ENCODE measurements at regions not wholly inside any gene's neighbourhood (a gene's known extent, or its start where the extent isn't known, plus 50 kb on each side); places are given as distances from the start of the nearest gene placed in this dataset.

DNA sequence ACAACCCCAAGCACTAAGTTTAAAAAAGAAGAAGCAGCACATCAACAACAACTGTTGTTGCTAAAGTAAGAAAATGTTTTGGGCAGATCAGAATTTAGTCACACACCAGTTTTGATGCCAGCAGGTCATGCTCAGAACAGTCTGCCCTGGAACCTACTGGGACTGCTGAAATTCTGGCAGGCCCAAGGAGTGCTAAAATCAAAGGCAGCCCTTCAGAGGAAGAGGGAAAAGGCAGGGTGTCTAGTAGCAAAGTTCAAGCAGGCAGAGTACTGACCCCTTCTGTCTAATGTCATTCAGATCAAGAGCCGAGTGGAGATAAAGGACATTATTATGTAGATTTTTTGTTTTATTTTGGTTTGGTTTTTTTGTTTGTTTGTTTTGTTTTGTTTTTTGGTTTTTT is 96.6 kb upstream of the LOC128125822 start:
- H3K4me2 ChIP-seq (ENCODE audit: low read length) = no peak overlapping the region
- H3K9ac ChIP-seq (ENCODE audit: low read length) = no peak overlapping the region
- no peaks in the 10 kb centered on the region for H3K27me3 ChIP-seq (ENCODE audit: insufficient read depth, low read length)
- no peak overlapping the region for H3K14ac ChIP-seq (ENCODE audit: low read length)
- H4K12ac ChIP-seq (ENCODE audit: low read depth, low read length) = no peak overlapping the region
- H3K4me1 ChIP-seq (ENCODE audit: control insufficient read depth in 1 of 2, insufficient read depth in 2 of 2, low read length in 2 of 2) = no peaks in the 10 kb centered on the region
- no peaks in the 10 kb centered on the region for H3K36me3 ChIP-seq (ENCODE audit: control insufficient read depth in 1 of 2, insufficient read depth in 2 of 2, low read length in 2 of 2)
- H2BK12ac ChIP-seq (ENCODE audit: low read length) = no peak overlapping the region
- no peak overlapping the region for H4K91ac ChIP-seq (ENCODE audit: low read depth, low read length)
- no peak overlapping the region for H3K4me3 ChIP-seq (ENCODE audit: low read depth, low read length)
- H3K4ac ChIP-seq (ENCODE audit: low read depth, low read length) = no peak overlapping the region
- H2BK120ac ChIP-seq (ENCODE audit: insufficient read depth, low read length, poor library complexity) = no peak overlapping the region
- no peaks in the 10 kb centered on the region for H3K9me3 ChIP-seq (ENCODE audit: insufficient read depth, low read depth, low read length)
- WGBS (ENCODE audit: extremely low coverage, insufficient coverage, insufficient read length) = no CpG with 5 or more reads among the region's 1 CpG
- no peak overlapping the region for H3K27ac ChIP-seq (ENCODE audit: low read depth, low read length)
- no peaks in the 10 kb centered on the region for H3K79me2 ChIP-seq (ENCODE audit: control insufficient read depth, insufficient read depth, low read length, poor library complexity)
- H3K23ac ChIP-seq (ENCODE audit: low read length) = no peak overlapping the region
- no peak overlapping the region for H2AFZ ChIP-seq (ENCODE audit: insufficient read depth, low read length, poor library complexity)
- no peak for DNase-seq
- no peak overlapping the region for H3K18ac ChIP-seq (ENCODE audit: low read length)
- H2AK5ac ChIP-seq (ENCODE audit: low read length) = no peak overlapping the region
- no peak overlapping the region for H2BK5ac ChIP-seq (ENCODE audit: low read depth, low read length, poor library complexity)
- no peaks in the 10 kb centered on the region for H3K79me1 ChIP-seq (ENCODE audit: low read length)
- H4K8ac ChIP-seq (ENCODE audit: low read depth, low read length) = no peak overlapping the region

DNA sequence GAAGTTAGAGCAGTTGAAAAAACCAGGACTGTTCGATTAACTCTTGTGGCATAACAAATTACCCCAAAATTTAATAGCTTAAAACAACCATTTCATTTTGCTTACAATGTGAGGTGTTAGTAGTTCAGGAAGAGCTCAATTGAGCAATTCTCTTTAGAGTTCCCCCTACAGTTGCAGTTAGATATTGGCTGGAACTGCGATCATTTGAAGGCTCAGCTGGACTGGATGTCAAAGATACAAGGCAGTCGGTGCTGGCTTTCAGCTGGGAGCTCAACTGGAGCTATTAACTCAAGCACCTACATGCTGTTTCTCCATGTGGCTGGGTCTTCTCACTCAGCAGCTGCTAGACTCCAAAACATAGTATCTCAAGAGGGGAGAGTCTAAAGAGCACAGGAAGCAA is 96.0 kb upstream of the LOC128125822 start:
- Histone ChIP-seq H3K79me1 (ENCODE audit: low read length) (no peaks in the 10 kb centered on the region), H2BK12ac (ENCODE audit: low read length) (no peak overlapping the region), H3K4me1 (ENCODE audit: control insufficient read depth in 1 of 2, insufficient read depth in 2 of 2, low read length in 2 of 2) (no peaks in the 10 kb centered on the region), H3K14ac (ENCODE audit: low read length) (no peak overlapping the region), H3K18ac (ENCODE audit: low read length) (no peak overlapping the region), H3K23ac (ENCODE audit: low read length) (no peak overlapping the region), H3K4me3 (ENCODE audit: low read depth, low read length) (no peak overlapping the region), H3K9me3 (ENCODE audit: insufficient read depth, low read depth, low read length) (no peaks in the 10 kb centered on the region), H2BK120ac (ENCODE audit: insufficient read depth, low read length, poor library complexity) (no peak overlapping the region), H3K27me3 (ENCODE audit: insufficient read depth, low read length) (no peaks in the 10 kb centered on the region), H4K8ac (ENCODE audit: low read depth, low read length) (no peak overlapping the region), H3K9ac (ENCODE audit: low read length) (no peak overlapping the region), H3K4ac (ENCODE audit: low read depth, low read length) (no peak overlapping the region), H4K12ac (ENCODE audit: low read depth, low read length) (no peak overlapping the region), H2BK5ac (ENCODE audit: low read depth, low read length, poor library complexity) (no peak overlapping the region), H3K79me2 (ENCODE audit: control insufficient read depth, insufficient read depth, low read length, poor library complexity) (no peaks in the 10 kb centered on the region), H3K36me3 (ENCODE audit: control insufficient read depth in 1 of 2, insufficient read depth in 2 of 2, low read length in 2 of 2) (no peaks in the 10 kb centered on the region), H4K91ac (ENCODE audit: low read depth, low read length) (no peak overlapping the region), H2AFZ (ENCODE audit: insufficient read depth, low read length, poor library complexity) (no peak overlapping the region), H3K27ac (ENCODE audit: low read depth, low read length) (no peak overlapping the region), H2AK5ac (ENCODE audit: low read length) (no peak overlapping the region), H3K4me2 (ENCODE audit: low read length) (no peak overlapping the region)
- no CpG with 5 or more reads among the region's 3 CpGs for WGBS (ENCODE audit: extremely low coverage, insufficient coverage, insufficient read length)
- no peak for DNase-seq

DNA sequence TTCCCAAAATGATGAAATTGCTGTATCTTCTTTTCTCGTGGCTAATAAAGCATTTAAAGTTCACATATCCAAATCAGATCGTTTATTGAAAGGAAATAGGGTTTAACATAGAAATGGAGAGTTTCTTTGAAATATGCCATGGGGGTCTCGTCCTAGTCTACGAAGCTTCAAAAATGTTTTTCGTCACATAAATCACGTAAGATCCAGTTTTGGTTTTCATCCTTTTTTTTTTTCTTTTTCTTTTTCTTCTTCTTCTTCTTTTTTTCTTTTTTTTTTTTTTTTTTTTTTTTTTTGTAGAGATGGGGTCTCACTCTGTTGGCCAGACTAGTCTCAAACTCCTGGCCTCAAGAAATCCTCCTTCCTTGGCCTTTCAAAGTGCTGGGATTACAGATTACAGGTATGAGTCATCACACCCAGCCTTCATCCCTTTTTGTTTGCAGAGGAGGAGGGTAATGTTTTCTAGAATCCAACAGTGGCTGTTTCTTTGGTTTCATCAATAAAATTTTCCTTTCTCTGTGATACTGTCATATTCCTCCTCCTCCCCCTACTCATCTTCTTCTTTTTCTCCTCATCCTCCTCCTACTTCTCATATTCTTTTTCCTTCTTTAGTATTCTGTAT is 94.7 kb upstream of the LOC128125822 start:
- DNase-seq = no peak

DNA sequence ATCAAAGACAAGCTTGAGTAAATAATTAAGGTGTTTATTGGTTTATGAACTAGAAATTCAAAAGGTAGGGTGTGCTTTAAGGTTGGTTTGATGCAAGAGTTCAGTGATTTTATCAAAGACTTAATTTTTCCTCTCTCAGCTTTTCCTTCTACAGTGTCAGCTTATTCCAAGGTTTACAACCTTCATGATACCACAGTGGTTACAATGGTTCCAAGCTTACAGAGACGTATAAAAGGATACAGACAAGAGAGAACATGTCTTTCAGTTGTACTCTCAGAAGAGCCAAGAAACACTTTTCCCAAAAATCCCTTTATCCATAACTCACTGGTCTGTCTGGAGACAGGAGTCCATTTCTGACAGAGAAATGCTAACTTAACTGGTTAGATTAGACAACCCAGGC is 93.5 kb upstream of the LOC128125822 start:
- H3K4me3 ChIP-seq (ENCODE audit: low read depth, low read length) = no peak overlapping the region
- H3K27ac ChIP-seq (ENCODE audit: low read depth, low read length) = no peak overlapping the region

More for the DNA sequence above, 94.7 kb upstream of the LOC128125822 start:
- H4K91ac ChIP-seq (ENCODE audit: low read depth, low read length) = no peak overlapping the region
- no peak overlapping the region for H3K4me3 ChIP-seq (ENCODE audit: low read depth, low read length)
- H3K79me1 ChIP-seq (ENCODE audit: low read length) = no peaks in the 10 kb centered on the region
- H3K79me2 ChIP-seq (ENCODE audit: control insufficient read depth, insufficient read depth, low read length, poor library complexity) = no peaks in the 10 kb centered on the region
- H2AFZ ChIP-seq (ENCODE audit: insufficient read depth, low read length, poor library complexity) = no peak overlapping the region
- H3K9me3 ChIP-seq (ENCODE audit: insufficient read depth, low read depth, low read length) = no peaks in the 10 kb centered on the region
- H3K9ac ChIP-seq (ENCODE audit: low read length) = no peak overlapping the region
- H4K12ac ChIP-seq (ENCODE audit: low read depth, low read length) = no peak overlapping the region
- no peaks in the 10 kb centered on the region for H3K4me1 ChIP-seq (ENCODE audit: control insufficient read depth in 1 of 2, insufficient read depth in 2 of 2, low read length in 2 of 2)
- no peak overlapping the region for H2BK5ac ChIP-seq (ENCODE audit: low read depth, low read length, poor library complexity)
- H2BK120ac ChIP-seq (ENCODE audit: insufficient read depth, low read length, poor library complexity) = no peak overlapping the region
- H2AK5ac ChIP-seq (ENCODE audit: low read length) = no peak overlapping the region
- no peak overlapping the region for H3K4ac ChIP-seq (ENCODE audit: low read depth, low read length)
- H2BK12ac ChIP-seq (ENCODE audit: low read length) = no peak overlapping the region
- no CpG with 5 or more reads among the region's 6 CpGs for whole genome bisulfite sequencing (ENCODE audit: extremely low coverage, insufficient coverage, insufficient read length)
- no peaks in the 10 kb centered on the region for H3K36me3 ChIP-seq (ENCODE audit: control insufficient read depth in 1 of 2, insufficient read depth in 2 of 2, low read length in 2 of 2)
- no peak overlapping the region for H3K27ac ChIP-seq (ENCODE audit: low read depth, low read length)
- no peak overlapping the region for H3K14ac ChIP-seq (ENCODE audit: low read length)
- H3K18ac ChIP-seq (ENCODE audit: low read length) = no peak overlapping the region
- H3K4me2 ChIP-seq (ENCODE audit: low read length) = no peak overlapping the region
- no peak overlapping the region for H4K8ac ChIP-seq (ENCODE audit: low read depth, low read length)
- H3K23ac ChIP-seq (ENCODE audit: low read length) = no peak overlapping the region
- H3K27me3 ChIP-seq (ENCODE audit: insufficient read depth, low read length) = no peaks in the 10 kb centered on the region

More for the DNA sequence above, 93.5 kb upstream of the LOC128125822 start:
- no peak for DNase-seq
- no peak overlapping the region for H2AK5ac ChIP-seq (ENCODE audit: low read length)
- no CpG with 5 or more reads among the region's 1 CpG for WGBS (ENCODE audit: extremely low coverage, insufficient coverage, insufficient read length)
- no peak overlapping the region for H4K12ac ChIP-seq (ENCODE audit: low read depth, low read length)
- H3K4ac ChIP-seq (ENCODE audit: low read depth, low read length) = no peak overlapping the region
- H3K18ac ChIP-seq (ENCODE audit: low read length) = no peak overlapping the region
- H2BK12ac ChIP-seq (ENCODE audit: low read length) = no peak overlapping the region
- no peak overlapping the region for H3K9ac ChIP-seq (ENCODE audit: low read length)
- H2AFZ ChIP-seq (ENCODE audit: insufficient read depth, low read length, poor library complexity) = no peak overlapping the region
- H2BK120ac ChIP-seq (ENCODE audit: insufficient read depth, low read length, poor library complexity) = no peak overlapping the region
- H3K27me3 ChIP-seq (ENCODE audit: insufficient read depth, low read length) = no peaks in the 10 kb centered on the region
- no peak overlapping the region for H4K91ac ChIP-seq (ENCODE audit: low read depth, low read length)
- H3K14ac ChIP-seq (ENCODE audit: low read length) = no peak overlapping the region
- H3K9me3 ChIP-seq (ENCODE audit: insufficient read depth, low read depth, low read length) = no peaks in the 10 kb centered on the region
- H3K23ac ChIP-seq (ENCODE audit: low read length) = no peak overlapping the region
- H2BK5ac ChIP-seq (ENCODE audit: low read depth, low read length, poor library complexity) = no peak overlapping the region
- no peaks in the 10 kb centered on the region for H3K36me3 ChIP-seq (ENCODE audit: control insufficient read depth in 1 of 2, insufficient read depth in 2 of 2, low read length in 2 of 2)
- H3K4me2 ChIP-seq (ENCODE audit: low read length) = no peak overlapping the region
- no peaks in the 10 kb centered on the region for H3K79me2 ChIP-seq (ENCODE audit: control insufficient read depth, insufficient read depth, low read length, poor library complexity)
- no peaks in the 10 kb centered on the region for H3K4me1 ChIP-seq (ENCODE audit: control insufficient read depth in 1 of 2, insufficient read depth in 2 of 2, low read length in 2 of 2)
- no peaks in the 10 kb centered on the region for H3K79me1 ChIP-seq (ENCODE audit: low read length)
- no peak overlapping the region for H4K8ac ChIP-seq (ENCODE audit: low read depth, low read length)

Data from trophoblast cell (in vitro differentiated cells and primary cell).